Endodermal cell (in vitro differentiated cells): ENCODE measurements at regions not wholly inside any gene's neighbourhood (a gene's known extent, or its start where the extent isn't known, plus 50 kb on each side); places are given as distances from the start of the nearest gene placed in this dataset.
"Not testable (repeated sequence)": the region's sequence is repeated elsewhere in the genome, so short reads cannot be mapped to it uniquely, and the experiment has no call there.

ENCODE experiments used
- DNase-seq: peaks from one replicate; pipeline ENCODE4 v3.0.0-alpha.2; 2017
- H3K27ac ChIP-seq: 2 replicates; pipeline ENCODE4 v1.5.1; 2013; ENCODE audit warnings: mild to moderate bottlenecking, low read depth, low read length, moderate library complexity
- H3K27me3 ChIP-seq: 2 replicates; pipeline ENCODE4 v1.6.1; 2013; ENCODE audit warnings: mild to moderate bottlenecking, low read length, moderate library complexity; ENCODE audit not compliant: insufficient read depth, control insufficient read depth, poor library complexity, severe bottlenecking
- H3K36me3 ChIP-seq: 2 replicates; pipeline ENCODE4 v1.7.0; 2013; ENCODE audit warnings: mild to moderate bottlenecking, low read length, moderate library complexity; ENCODE audit not compliant: control insufficient read depth, insufficient read depth
- H3K4me1 ChIP-seq: one replicate; pipeline ENCODE4 v1.7.0; 2013; ENCODE audit warnings: low read length; ENCODE audit not compliant: control insufficient read depth, insufficient read depth
- H3K4me3 ChIP-seq: 2 replicates; pipeline ENCODE4 v1.5.1; 2013; ENCODE audit warnings: mild to moderate bottlenecking, low read length, moderate library complexity
- H3K9ac ChIP-seq: 2 replicates; pipeline ENCODE4 v1.6.1; 2013; ENCODE audit warnings: mild to moderate bottlenecking, low read length, moderate library complexity; ENCODE audit not compliant: poor library complexity, severe bottlenecking; ENCODE audit errors: extremely low read depth
- H3K9me3 ChIP-seq: 2 replicates; pipeline ENCODE4 v1.6.1; 2013; ENCODE audit warnings: mild to moderate bottlenecking, low read length, moderate library complexity; ENCODE audit not compliant: control insufficient read depth
- H3K27ac Mint-ChIP-seq: 2 replicates; pipeline ENCODE4 v1.8.0; 2020; ENCODE audit warnings: mixed read lengths
- H3K27me3 Mint-ChIP-seq: 2 replicates; pipeline ENCODE4 v1.8.0; 2021; ENCODE audit warnings: mild to moderate bottlenecking, mixed read lengths; ENCODE audit not compliant: insufficient read depth
- H3K36me3 Mint-ChIP-seq: 2 replicates; pipeline ENCODE4 v1.8.0; 2020; ENCODE audit warnings: low read depth, mixed read lengths
- H3K4me1 Mint-ChIP-seq: 2 replicates; pipeline ENCODE4 v1.8.0; 2020; ENCODE audit warnings: mixed read lengths
- H3K4me3 Mint-ChIP-seq: 2 replicates; pipeline ENCODE4 v1.8.0; 2020; ENCODE audit warnings: mild to moderate bottlenecking, moderate library complexity, mixed read lengths
- H3K9me3 Mint-ChIP-seq: 2 replicates; pipeline ENCODE4 v1.8.0; 2020; ENCODE audit warnings: mild to moderate bottlenecking, mixed read lengths
- WGBS, 2 experiments: methylation state at CpG; one replicate each; pipeline versions ENCODE4 v1.1.5 to v1.1.7; 2013; ENCODE audit warnings: missing lambda C conversion rate in 2 of 2, mixed read lengths in 1 of 2; ENCODE audit not compliant: insufficient coverage in 1 of 2, insufficient read length in 1 of 2; 5-methylcytosine and 5-hydroxymethylcytosine counted together
- TF ChIP-seq, protein P1 (sequence below): fragments of 200-600 bp; sonication (generic); conservative IDR thresholded peaks from 2 replicates; pipeline ENCODE4 v1.5.0; 2021; ENCODE audit warnings: antibody characterized with exemption, mild to moderate bottlenecking

GRCh38 chr16:29206120-29206519 lies 200.4 kb downstream of the NPIPB11 start:
- not testable (repeated sequence) for H3K9me3 ChIP-seq, H3K27me3 ChIP-seq, H3K36me3 ChIP-seq, H3K4me3 Mint-ChIP-seq, H3K9ac ChIP-seq, H3K4me1 ChIP-seq, H3K27ac Mint-ChIP-seq, H3K4me3 ChIP-seq, H3K36me3 Mint-ChIP-seq, H3K9me3 Mint-ChIP-seq, H3K27ac ChIP-seq
- DNase-seq, result peak; percentile 20
- H3K27me3 Mint-ChIP-seq, result peaks cover 39% of the 10 kb centered on the region
- H3K4me1 Mint-ChIP-seq, result peaks cover 16% of the 10 kb centered on the region
- 72 to 80% methylated on average over 3 of the region's 3 CpGs for WGBS, 2 experiments

DNA sequence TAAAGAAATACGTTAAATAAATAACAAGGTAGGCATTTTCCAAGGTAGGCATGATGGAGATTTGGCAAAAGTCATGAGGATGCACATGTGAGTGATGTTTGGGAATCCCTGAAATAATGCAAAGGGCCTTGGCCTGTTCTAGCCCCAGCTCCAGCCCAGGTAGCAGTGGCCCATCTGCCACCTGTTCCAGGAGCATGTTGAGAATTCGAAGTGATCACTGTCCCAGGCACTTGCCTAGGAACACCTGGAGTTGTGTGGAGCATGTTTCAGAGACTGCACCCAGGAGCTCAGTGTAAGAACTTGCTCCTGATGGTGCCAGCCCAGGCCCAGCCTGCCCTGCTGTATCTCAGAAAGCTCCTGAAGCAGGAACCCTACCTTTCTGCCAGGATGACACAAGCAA lies 201.4 kb downstream of the NPIPB11 start:
- peaks cover 39% of the 10 kb centered on the region for H3K27me3 Mint-ChIP-seq
- H3K36me3 ChIP-seq, H3K4me1 ChIP-seq, H3K4me3 Mint-ChIP-seq, H3K27ac ChIP-seq, DNase-seq, H3K9ac ChIP-seq, H3K27me3 ChIP-seq, H3K9me3 Mint-ChIP-seq, H3K9me3 ChIP-seq, H3K27ac Mint-ChIP-seq, H3K36me3 Mint-ChIP-seq, H3K4me3 ChIP-seq: not testable (repeated sequence)
- peaks cover 16% of the 10 kb centered on the region for H3K4me1 Mint-ChIP-seq
- 94 to 100% methylated on average over 1 to 2 of the region's 2 CpGs for WGBS, 2 experiments

- Histone ChIP-seq H3K9ac (no peak overlapping the region), H3K9me3 (no peaks in the 10 kb centered on the region), H3K36me3 (no peaks in the 10 kb centered on the region), H3K27ac (no peak overlapping the region), H3K4me3 (no peak overlapping the region), H3K27me3 (no peaks in the 10 kb centered on the region), H3K4me1 (no peaks in the 10 kb centered on the region)
- 97% methylated on average over 5 of the region's 6 CpGs; no CpG with 5 or more reads in 1 of the 2 experiments for WGBS, 2 experiments
- no peak for DNase-seq
- Mint-ChIP-seq H3K4me1 (peaks cover 16% of the 10 kb centered on the region), H3K27ac (no peak overlapping the region), H3K27me3 (peaks cover 39% of the 10 kb centered on the region), H3K36me3 (no peaks in the 10 kb centered on the region), H3K4me3 (no peak overlapping the region), H3K9me3 (peaks cover 7% of the 10 kb centered on the region)
- TF ChIP-seq, protein P1, sequence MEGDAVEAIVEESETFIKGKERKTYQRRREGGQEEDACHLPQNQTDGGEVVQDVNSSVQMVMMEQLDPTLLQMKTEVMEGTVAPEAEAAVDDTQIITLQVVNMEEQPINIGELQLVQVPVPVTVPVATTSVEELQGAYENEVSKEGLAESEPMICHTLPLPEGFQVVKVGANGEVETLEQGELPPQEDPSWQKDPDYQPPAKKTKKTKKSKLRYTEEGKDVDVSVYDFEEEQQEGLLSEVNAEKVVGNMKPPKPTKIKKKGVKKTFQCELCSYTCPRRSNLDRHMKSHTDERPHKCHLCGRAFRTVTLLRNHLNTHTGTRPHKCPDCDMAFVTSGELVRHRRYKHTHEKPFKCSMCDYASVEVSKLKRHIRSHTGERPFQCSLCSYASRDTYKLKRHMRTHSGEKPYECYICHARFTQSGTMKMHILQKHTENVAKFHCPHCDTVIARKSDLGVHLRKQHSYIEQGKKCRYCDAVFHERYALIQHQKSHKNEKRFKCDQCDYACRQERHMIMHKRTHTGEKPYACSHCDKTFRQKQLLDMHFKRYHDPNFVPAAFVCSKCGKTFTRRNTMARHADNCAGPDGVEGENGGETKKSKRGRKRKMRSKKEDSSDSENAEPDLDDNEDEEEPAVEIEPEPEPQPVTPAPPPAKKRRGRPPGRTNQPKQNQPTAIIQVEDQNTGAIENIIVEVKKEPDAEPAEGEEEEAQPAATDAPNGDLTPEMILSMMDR, result no peak
Observed at GRCh38 chr16:29204806-29205135, 201.7 kb downstream of the NPIPB11 start.

DNA sequence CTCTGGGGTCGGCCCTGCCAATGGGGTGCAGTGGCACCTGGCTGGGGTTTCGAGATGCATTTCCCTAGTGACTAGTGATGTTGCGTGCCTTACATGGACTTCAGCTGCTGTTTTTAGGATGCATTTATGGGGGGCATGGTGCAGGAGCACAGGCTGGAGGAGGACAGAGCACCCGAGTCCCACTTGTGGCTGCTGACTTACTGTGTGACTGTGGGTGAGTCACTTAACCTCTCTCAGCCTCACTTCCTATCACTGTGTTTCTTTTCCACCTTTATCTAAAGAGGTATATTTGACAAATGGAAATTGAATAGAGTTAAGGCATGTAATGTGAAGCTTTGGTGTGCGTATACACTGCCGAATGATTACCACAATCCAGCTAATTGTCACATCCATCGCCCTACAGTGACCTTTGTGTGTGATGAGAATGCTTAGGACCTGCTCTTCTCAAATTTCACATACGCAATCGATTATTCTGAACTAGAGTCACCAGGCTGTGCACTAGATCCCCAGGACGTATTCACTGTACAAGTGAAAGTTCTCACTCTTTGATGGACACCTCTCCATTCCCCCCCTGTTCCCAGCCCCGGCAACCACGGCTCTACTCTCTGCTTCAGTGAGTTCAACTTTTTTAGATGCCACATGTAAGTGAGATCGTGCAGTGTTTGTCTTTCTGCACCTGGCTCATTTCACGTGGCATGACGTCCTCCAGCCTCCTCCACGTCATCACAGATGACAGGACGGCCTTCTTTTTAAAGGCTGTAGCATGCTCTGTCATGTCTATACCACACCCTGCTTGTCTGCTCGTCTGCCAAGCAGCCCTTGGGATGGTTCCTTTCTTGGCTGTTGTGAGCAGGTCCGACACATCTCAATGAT lies 202.3 kb downstream of the NPIPB11 start:
- not testable (repeated sequence) for H3K36me3 ChIP-seq, H3K27me3 ChIP-seq, H3K4me3 Mint-ChIP-seq, H3K4me3 ChIP-seq, H3K9ac ChIP-seq, H3K9me3 Mint-ChIP-seq, H3K9me3 ChIP-seq, H3K4me1 ChIP-seq, H3K27ac ChIP-seq, H3K36me3 Mint-ChIP-seq, H3K27ac Mint-ChIP-seq, DNase-seq
- 91% methylated on average over 11 to 17 of the region's 19 CpGs for WGBS, 2 experiments
- H3K4me1 Mint-ChIP-seq, result peaks cover 16% of the 10 kb centered on the region
- H3K27me3 Mint-ChIP-seq, result peaks cover 39% of the 10 kb centered on the region

DNA sequence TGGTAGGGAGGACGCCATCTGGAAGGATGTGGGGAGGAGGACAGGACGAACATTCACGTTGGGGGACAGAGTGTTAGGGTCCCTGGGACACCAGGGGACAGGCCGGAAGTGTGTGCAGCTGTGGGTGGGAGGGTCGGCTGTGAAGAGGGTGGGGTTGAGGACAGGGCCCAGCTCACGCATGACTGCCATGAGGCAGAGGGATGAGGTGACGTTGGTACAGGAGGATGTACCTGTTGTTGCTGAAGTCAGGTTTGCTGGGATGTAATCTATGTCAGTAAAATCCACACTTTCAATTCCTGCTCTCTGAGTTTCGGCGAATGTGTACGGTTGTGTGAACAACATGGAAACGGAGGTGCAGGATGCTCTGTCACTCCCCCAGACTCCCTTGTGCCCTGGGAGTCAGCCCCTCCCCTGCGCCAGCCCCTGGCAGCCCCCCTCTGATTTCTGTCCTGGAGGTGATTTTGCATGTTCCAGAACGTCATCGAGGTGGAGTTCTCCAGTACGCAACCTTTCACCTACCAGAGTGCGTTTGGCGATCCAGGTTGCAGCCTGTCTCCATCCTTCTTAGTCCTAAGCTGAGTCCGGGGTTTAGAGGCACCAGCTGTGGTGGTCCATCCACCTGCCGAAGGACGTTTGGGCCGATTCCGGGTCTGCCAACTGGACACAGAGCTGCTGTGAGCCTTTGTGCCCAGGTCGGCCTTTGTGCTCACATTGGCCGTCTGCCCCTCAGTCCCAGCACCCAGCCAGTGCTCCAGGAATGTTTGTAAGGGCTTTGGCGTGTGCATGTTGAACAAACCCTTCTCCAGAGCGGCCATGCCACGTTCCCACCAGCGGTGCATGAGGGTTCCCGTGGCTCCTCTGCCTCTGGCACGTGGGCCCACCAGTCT lies 203.2 kb downstream of the NPIPB11 start:
- not testable (repeated sequence) for H3K27ac ChIP-seq, H3K27me3 ChIP-seq, H3K27ac Mint-ChIP-seq, H3K4me1 ChIP-seq, H3K36me3 Mint-ChIP-seq, H3K36me3 ChIP-seq, H3K9me3 ChIP-seq, H3K9me3 Mint-ChIP-seq, H3K9ac ChIP-seq, H3K4me3 ChIP-seq
- Mint-ChIP-seq H3K27me3 (peaks cover 42% of the 10 kb centered on the region), H3K4me3 (peak overlapping the region; percentile 9), H3K4me1 (peaks cover 16% of the 10 kb centered on the region)
- 91 to 92% methylated on average over 12 to 26 of the region's 30 CpGs for WGBS, 2 experiments
- peak; percentile 26 for DNase-seq

DNA sequence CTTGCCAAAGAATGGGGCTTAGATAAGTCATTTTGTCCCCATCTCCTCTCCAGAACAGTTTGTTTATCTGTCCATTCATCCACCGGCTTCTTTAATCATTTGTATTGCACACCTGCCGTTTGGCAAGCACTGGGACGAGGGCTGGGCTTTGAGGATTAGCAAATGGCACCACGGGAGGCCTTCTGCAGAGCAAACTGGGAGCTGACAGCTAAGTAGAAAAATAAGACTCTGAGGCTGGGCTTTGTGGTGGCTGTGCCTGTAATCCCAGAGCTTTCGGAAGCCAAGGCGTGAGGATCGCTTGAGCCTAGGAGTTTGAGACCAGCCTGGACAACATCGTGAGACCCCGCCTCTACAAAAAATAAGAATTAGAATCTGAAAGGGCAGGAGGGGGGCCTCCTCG lies 203.9 kb downstream of the NPIPB11 start:
- H3K27ac Mint-ChIP-seq, result peak overlapping the region; percentile 32
- H3K4me1 Mint-ChIP-seq, result peaks cover 16% of the 10 kb centered on the region
- peak; percentile 80 for DNase-seq
- H3K27ac ChIP-seq, H3K4me1 ChIP-seq, H3K9ac ChIP-seq, H3K9me3 ChIP-seq, H3K36me3 Mint-ChIP-seq, H3K27me3 ChIP-seq, H3K4me3 ChIP-seq, H3K36me3 ChIP-seq, H3K9me3 Mint-ChIP-seq: not testable (repeated sequence)
- H3K4me3 Mint-ChIP-seq, result peak overlapping the region; percentile 9
- 49 to 51% methylated on average over 4 to 9 of the region's 10 CpGs for WGBS, 2 experiments
- peaks cover 46% of the 10 kb centered on the region for H3K27me3 Mint-ChIP-seq
